ENCODE measurements at regions not wholly inside any gene's neighbourhood (a gene's known extent, or its start where the extent isn't known, plus 50 kb on each side); places are given as distances from the start of the nearest gene placed in this dataset.
A peak's percentile ranks its signal among the peaks of the same experiment; 100 is the strongest.

DNA sequence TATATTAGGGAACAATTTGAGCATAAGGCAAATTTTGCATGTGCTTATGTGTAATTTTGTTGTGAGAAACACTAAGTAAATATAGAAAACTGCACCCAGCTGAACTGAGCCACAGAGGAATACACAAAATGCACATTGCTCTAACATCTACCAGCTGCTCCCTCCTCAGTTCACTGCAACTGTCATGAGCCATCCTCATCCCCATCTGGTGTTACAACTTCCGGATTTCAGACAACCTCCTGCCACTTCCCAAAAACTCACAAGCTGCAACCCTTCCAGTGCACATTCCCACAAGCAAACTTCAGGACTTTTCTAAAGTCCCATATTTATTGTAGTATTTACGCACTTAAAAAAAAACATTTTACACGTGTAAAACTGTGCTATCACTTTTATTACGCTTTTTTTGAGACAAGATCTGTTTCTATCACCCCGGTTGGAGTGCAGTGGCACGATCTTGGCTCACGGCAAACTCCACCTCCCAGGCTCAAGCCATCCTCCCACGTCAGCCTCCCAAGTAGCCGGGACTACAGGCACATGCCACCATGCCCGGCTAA lies 169.1 kb upstream of the TBX3 start:
- DNase-seq (ENCODE audit: extremely low read depth in 1 of 4, low spot score in 3 of 4), result no peak
- Histone ChIP-seq H3K79me2 (ENCODE audit: control insufficient read depth, insufficient read depth, low read length) (no peaks in the 10 kb centered on the region), H3K9me1 (ENCODE audit: control insufficient read depth, insufficient read depth, low read length) (no peaks in the 10 kb centered on the region), H3K9ac (ENCODE audit: insufficient read depth in 1 of 2, low read depth in 2 of 2, low read length in 2 of 2) (no peak overlapping the region), H3K4me2 (ENCODE audit: insufficient read depth, low read length) (no peak overlapping the region), H3K27me3 (ENCODE audit: control insufficient read depth in 2 of 2, insufficient read depth in 2 of 2, low read length in 2 of 2) (no peaks in the 10 kb centered on the region; a peak in 1 of 5 replicates), H3K4me3 (no peak overlapping the region), H3K36me3 (ENCODE audit: control insufficient read depth, insufficient read depth, low read length) (no peaks in the 10 kb centered on the region), H3K4me1 (replicated peaks in 1 of 2; ENCODE audit: control insufficient read depth in 2 of 2, insufficient read depth in 2 of 2, low read length in 2 of 2) (no peaks in the 10 kb centered on the region), H2AFZ (ENCODE audit: low read depth, low read length) (no peak overlapping the region), H4K20me1 (replicated peaks; ENCODE audit: control insufficient read depth, insufficient read depth, low read length) (no peaks in the 10 kb centered on the region), H3K27ac (ENCODE audit: extremely low read depth, low read depth, low read length) (no peak overlapping the region), H3K9me3 (replicated peaks; ENCODE audit: control insufficient read depth, insufficient read depth, low read depth, low read length) (no peaks in the 10 kb centered on the region)
- POLR2A ChIA-PET, result no interaction called here
- TF ChIP-seq TAF15 (IDR thresholded peaks at IDR 0.05; ENCODE audit: low read depth, low read length), result no peak
- TF ChIP-seq, protein P1, sequence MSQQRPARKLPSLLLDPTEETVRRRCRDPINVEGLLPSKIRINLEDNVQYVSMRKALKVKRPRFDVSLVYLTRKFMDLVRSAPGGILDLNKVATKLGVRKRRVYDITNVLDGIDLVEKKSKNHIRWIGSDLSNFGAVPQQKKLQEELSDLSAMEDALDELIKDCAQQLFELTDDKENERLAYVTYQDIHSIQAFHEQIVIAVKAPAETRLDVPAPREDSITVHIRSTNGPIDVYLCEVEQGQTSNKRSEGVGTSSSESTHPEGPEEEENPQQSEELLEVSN (IDR thresholded peaks at IDR 0.05; ENCODE audit: borderline replicate concordance in 1 of 2, extremely low read depth in 1 of 2, insufficient read depth in 1 of 2, insufficient read length in 1 of 2, low read depth in 1 of 2, low read length in 1 of 2, poor library complexity in 1 of 2, severe bottlenecking in 1 of 2), result no peak
- no peak for TF ChIP-seq TARDBP (IDR thresholded peaks at IDR 0.05)
- TF ChIP-seq, protein P2, sequence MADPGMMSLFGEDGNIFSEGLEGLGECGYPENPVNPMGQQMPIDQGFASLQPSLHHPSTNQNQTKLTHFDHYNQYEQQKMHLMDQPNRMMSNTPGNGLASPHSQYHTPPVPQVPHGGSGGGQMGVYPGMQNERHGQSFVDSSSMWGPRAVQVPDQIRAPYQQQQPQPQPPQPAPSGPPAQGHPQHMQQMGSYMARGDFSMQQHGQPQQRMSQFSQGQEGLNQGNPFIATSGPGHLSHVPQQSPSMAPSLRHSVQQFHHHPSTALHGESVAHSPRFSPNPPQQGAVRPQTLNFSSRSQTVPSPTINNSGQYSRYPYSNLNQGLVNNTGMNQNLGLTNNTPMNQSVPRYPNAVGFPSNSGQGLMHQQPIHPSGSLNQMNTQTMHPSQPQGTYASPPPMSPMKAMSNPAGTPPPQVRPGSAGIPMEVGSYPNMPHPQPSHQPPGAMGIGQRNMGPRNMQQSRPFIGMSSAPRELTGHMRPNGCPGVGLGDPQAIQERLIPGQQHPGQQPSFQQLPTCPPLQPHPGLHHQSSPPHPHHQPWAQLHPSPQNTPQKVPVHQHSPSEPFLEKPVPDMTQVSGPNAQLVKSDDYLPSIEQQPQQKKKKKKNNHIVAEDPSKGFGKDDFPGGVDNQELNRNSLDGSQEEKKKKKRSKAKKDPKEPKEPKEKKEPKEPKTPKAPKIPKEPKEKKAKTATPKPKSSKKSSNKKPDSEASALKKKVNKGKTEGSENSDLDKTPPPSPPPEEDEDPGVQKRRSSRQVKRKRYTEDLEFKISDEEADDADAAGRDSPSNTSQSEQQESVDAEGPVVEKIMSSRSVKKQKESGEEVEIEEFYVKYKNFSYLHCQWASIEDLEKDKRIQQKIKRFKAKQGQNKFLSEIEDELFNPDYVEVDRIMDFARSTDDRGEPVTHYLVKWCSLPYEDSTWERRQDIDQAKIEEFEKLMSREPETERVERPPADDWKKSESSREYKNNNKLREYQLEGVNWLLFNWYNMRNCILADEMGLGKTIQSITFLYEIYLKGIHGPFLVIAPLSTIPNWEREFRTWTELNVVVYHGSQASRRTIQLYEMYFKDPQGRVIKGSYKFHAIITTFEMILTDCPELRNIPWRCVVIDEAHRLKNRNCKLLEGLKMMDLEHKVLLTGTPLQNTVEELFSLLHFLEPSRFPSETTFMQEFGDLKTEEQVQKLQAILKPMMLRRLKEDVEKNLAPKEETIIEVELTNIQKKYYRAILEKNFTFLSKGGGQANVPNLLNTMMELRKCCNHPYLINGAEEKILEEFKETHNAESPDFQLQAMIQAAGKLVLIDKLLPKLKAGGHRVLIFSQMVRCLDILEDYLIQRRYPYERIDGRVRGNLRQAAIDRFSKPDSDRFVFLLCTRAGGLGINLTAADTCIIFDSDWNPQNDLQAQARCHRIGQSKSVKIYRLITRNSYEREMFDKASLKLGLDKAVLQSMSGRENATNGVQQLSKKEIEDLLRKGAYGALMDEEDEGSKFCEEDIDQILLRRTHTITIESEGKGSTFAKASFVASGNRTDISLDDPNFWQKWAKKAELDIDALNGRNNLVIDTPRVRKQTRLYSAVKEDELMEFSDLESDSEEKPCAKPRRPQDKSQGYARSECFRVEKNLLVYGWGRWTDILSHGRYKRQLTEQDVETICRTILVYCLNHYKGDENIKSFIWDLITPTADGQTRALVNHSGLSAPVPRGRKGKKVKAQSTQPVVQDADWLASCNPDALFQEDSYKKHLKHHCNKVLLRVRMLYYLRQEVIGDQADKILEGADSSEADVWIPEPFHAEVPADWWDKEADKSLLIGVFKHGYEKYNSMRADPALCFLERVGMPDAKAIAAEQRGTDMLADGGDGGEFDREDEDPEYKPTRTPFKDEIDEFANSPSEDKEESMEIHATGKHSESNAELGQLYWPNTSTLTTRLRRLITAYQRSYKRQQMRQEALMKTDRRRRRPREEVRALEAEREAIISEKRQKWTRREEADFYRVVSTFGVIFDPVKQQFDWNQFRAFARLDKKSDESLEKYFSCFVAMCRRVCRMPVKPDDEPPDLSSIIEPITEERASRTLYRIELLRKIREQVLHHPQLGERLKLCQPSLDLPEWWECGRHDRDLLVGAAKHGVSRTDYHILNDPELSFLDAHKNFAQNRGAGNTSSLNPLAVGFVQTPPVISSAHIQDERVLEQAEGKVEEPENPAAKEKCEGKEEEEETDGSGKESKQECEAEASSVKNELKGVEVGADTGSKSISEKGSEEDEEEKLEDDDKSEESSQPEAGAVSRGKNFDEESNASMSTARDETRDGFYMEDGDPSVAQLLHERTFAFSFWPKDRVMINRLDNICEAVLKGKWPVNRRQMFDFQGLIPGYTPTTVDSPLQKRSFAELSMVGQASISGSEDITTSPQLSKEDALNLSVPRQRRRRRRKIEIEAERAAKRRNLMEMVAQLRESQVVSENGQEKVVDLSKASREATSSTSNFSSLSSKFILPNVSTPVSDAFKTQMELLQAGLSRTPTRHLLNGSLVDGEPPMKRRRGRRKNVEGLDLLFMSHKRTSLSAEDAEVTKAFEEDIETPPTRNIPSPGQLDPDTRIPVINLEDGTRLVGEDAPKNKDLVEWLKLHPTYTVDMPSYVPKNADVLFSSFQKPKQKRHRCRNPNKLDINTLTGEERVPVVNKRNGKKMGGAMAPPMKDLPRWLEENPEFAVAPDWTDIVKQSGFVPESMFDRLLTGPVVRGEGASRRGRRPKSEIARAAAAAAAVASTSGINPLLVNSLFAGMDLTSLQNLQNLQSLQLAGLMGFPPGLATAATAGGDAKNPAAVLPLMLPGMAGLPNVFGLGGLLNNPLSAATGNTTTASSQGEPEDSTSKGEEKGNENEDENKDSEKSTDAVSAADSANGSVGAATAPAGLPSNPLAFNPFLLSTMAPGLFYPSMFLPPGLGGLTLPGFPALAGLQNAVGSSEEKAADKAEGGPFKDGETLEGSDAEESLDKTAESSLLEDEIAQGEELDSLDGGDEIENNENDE (IDR thresholded peaks at IDR 0.05; ENCODE audit: low read depth, low read length), result peak; percentile 31
- TF ChIP-seq ZNF830 (CRISPR knock-in tag; IDR thresholded peaks at IDR 0.05), result no peak
- no peak for TF ChIP-seq KDM2B (CRISPR knock-in tag; IDR thresholded peaks at IDR 0.05)
- no peak for TF ChIP-seq YY1 (IDR thresholded peaks at IDR 0.05; ENCODE audit: borderline replicate concordance in 1 of 3, control insufficient read depth in 1 of 3, extremely low read depth in 1 of 3, insufficient read depth in 3 of 3, insufficient read length in 1 of 3, insufficient replicate concordance in 2 of 3, low read depth in 1 of 3, low read length in 2 of 3)
- CTCF ChIA-PET (ENCODE audit: low intra/inter-chr PET ratio), result no interaction called here
- BruUV-seq (replicated peaks), result no TSS peak
- in situ Hi-C loops (cut with MboI) (no loop called here), intact Hi-C loops (cut with micrococcal nuclease) (no loop called here)
- FAIRE-seq, result no peak
- 0% methylated on average over 10 of the region's 10 CpGs for WGBS (ENCODE audit: insufficient coverage, low coverage, missing lambda C conversion rate)
- ATAC-seq, result no peak

Measured in K562 (cell line).